GM18861 (cell line): ENCODE measurements at regions not wholly inside any gene's neighbourhood (a gene's known extent, or its start where the extent isn't known, plus 50 kb on each side); places are given as distances from the start of the nearest gene placed in this dataset.
"Not testable (repeated sequence)": the region's sequence is repeated elsewhere in the genome, so short reads cannot be mapped to it uniquely, and the experiment has no call there.

Source experiments
- ATAC-seq: cut with Tn5 transposase; IDR thresholded peaks from one replicate; pipeline ENCODE4 v1.9.1; 2021; ENCODE audit not compliant: unreplicated experiment

GRCh38 chr2:87404411-87405255 is 343.3 kb upstream of the PLGLB2 start:
- ATAC-seq, result not testable (repeated sequence)

GRCh38 chr2:87405531-87406216 is 342.2 kb upstream of the PLGLB2 start:
- not testable (repeated sequence) for ATAC-seq

- ATAC-seq, result not testable (repeated sequence)
Observed at GRCh38 chr2:87406406-87407175, 341.3 kb upstream of the PLGLB2 start.

- not testable (repeated sequence) for ATAC-seq
Observed at GRCh38 chr2:87409601-87410000, 338.3 kb upstream of the PLGLB2 start.

GRCh38 chr2:87410371-87410770 is 337.5 kb upstream of the PLGLB2 start:
- not testable (repeated sequence) for ATAC-seq

- ATAC-seq, result not testable (repeated sequence)
Observed at GRCh38 chr2:87412036-87412820, 335.7 kb upstream of the PLGLB2 start.

GRCh38 chr2:87414331-87414730 is 333.6 kb upstream of the PLGLB2 start:
- not testable (repeated sequence) for ATAC-seq

- ATAC-seq, result not testable (repeated sequence)
Observed at GRCh38 chr2:87414795-87415570, 332.9 kb upstream of the PLGLB2 start.

- ATAC-seq, result not testable (repeated sequence)
Observed at GRCh38 chr2:87415586-87416265, 332.2 kb upstream of the PLGLB2 start.

- not testable (repeated sequence) for ATAC-seq
Observed at GRCh38 chr2:87416266-87416592, 331.7 kb upstream of the PLGLB2 start.

- not testable (repeated sequence) for ATAC-seq
Observed at GRCh38 chr2:87417147-87417546, 330.7 kb upstream of the PLGLB2 start.

- not testable (repeated sequence) for ATAC-seq
Observed at GRCh38 chr2:87417742-87418567, 329.9 kb upstream of the PLGLB2 start.

GRCh38 chr2:87418823-87419822 is 328.8 kb upstream of the PLGLB2 start:
- not testable (repeated sequence) for ATAC-seq

- ATAC-seq, result not testable (repeated sequence)
Observed at GRCh38 chr2:87419980-87420379, 327.9 kb upstream of the PLGLB2 start.

GRCh38 chr2:87420954-87421353 is 326.9 kb upstream of the PLGLB2 start:
- ATAC-seq, result not testable (repeated sequence)

GRCh38 chr2:87423796-87424762 is 323.8 kb upstream of the PLGLB2 start:
- not testable (repeated sequence) for ATAC-seq
